Progenitor cell of endocrine pancreas (in vitro differentiated cells): ENCODE measurements at regions not wholly inside any gene's neighbourhood (a gene's known extent, or its start where the extent isn't known, plus 50 kb on each side); places are given as distances from the start of the nearest gene placed in this dataset.

ENCODE experiments used
- DNase-seq: peaks from one replicate; pipeline ENCODE4 v3.0.0; 2021; ENCODE audit warnings: low spot score; ENCODE audit not compliant: unreplicated experiment
- H3K27ac Mint-ChIP-seq: 2 replicates; pipeline ENCODE4 v1.8.0; 2021; ENCODE audit warnings: mild to moderate bottlenecking, moderate library complexity, mixed read lengths
- H3K27me3 Mint-ChIP-seq: 2 replicates; pipeline ENCODE4 v1.8.0; 2021; ENCODE audit warnings: mixed read lengths
- H3K36me3 Mint-ChIP-seq: 2 replicates; pipeline ENCODE4 v1.8.0; 2022; ENCODE audit warnings: mixed read lengths; ENCODE audit not compliant: insufficient read depth
- H3K4me1 Mint-ChIP-seq: 2 replicates; pipeline ENCODE4 v1.8.0; 2021; ENCODE audit warnings: low read depth, mixed read lengths
- H3K4me3 Mint-ChIP-seq: 2 replicates; pipeline ENCODE4 v1.8.0; 2021; ENCODE audit warnings: low read depth, mild to moderate bottlenecking, moderate library complexity, mixed read lengths
- H3K9me3 Mint-ChIP-seq: 2 replicates; pipeline ENCODE4 v1.8.0; 2021; ENCODE audit warnings: low read depth, mixed read lengths
- CTCF ChIP-seq: fragments of 200-600 bp; sonication (generic); IDR thresholded peaks from one replicate; pipeline ENCODE4 v1.5.0; 2021; ENCODE audit warnings: antibody characterized with exemption, mild to moderate bottlenecking; ENCODE audit not compliant: unreplicated experiment

- Mint-ChIP-seq H3K36me3 (no peaks in the 10 kb centered on the region), H3K9me3 (no peaks in the 10 kb centered on the region), H3K27me3 (no peaks in the 10 kb centered on the region), H3K27ac (no peak overlapping the region), H3K4me3 (no peak overlapping the region), H3K4me1 (no peaks in the 10 kb centered on the region)
- no peak for DNase-seq
- TF ChIP-seq CTCF, result no peak
Observed at GRCh38 chr10:59018977-59019376, 157.5 kb upstream of the PHYHIPL start.

DNA sequence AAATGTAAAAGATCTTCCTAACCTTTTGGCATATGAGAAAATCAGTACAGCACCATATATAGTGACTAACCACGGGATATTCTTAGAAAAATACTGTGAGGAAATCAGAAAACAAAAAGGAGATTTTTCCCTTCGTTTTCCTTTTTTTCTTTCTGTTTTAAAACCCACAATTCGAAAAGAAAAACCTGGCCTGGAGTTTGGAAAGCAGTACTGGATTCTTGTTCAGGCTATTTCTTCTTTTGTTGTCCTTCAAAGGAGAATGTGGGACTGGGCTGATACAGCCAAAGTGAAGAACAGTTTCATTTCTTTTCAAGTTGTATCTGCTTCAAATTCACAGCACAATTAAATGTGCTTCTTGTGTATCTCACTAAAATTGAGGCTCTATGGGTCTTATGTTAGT is 156.8 kb upstream of the PHYHIPL start:
- DNase-seq, result no peak
- no peak overlapping the region for H3K27ac Mint-ChIP-seq
- H3K27me3 Mint-ChIP-seq, result no peaks in the 10 kb centered on the region

GRCh38 chr10:59020502-59020901 is 155.9 kb upstream of the PHYHIPL start:
- Mint-ChIP-seq H3K9me3 (no peaks in the 10 kb centered on the region), H3K4me3 (no peak overlapping the region), H3K36me3 (no peaks in the 10 kb centered on the region), H3K27me3 (no peaks in the 10 kb centered on the region), H3K4me1 (no peaks in the 10 kb centered on the region), H3K27ac (no peak overlapping the region)
- TF ChIP-seq CTCF, result no peak
- DNase-seq, result no peak

More for the DNA sequence above, 156.8 kb upstream of the PHYHIPL start:
- Mint-ChIP-seq H3K4me1 (no peaks in the 10 kb centered on the region), H3K36me3 (no peaks in the 10 kb centered on the region), H3K9me3 (no peaks in the 10 kb centered on the region), H3K4me3 (no peak overlapping the region)
- TF ChIP-seq CTCF, result no peak

- no peak overlapping the region for H3K4me3 Mint-ChIP-seq
- no peaks in the 10 kb centered on the region for H3K36me3 Mint-ChIP-seq
- no peaks in the 10 kb centered on the region for H3K27me3 Mint-ChIP-seq
- H3K4me1 Mint-ChIP-seq, result peaks cover 1% of the 10 kb centered on the region
- DNase-seq, result no peak
- no peaks in the 10 kb centered on the region for H3K9me3 Mint-ChIP-seq
- no peak for TF ChIP-seq CTCF
- H3K27ac Mint-ChIP-seq, result no peak overlapping the region
Observed at GRCh38 chr10:59025981-59026765, 150.3 kb upstream of the PHYHIPL start.

DNA sequence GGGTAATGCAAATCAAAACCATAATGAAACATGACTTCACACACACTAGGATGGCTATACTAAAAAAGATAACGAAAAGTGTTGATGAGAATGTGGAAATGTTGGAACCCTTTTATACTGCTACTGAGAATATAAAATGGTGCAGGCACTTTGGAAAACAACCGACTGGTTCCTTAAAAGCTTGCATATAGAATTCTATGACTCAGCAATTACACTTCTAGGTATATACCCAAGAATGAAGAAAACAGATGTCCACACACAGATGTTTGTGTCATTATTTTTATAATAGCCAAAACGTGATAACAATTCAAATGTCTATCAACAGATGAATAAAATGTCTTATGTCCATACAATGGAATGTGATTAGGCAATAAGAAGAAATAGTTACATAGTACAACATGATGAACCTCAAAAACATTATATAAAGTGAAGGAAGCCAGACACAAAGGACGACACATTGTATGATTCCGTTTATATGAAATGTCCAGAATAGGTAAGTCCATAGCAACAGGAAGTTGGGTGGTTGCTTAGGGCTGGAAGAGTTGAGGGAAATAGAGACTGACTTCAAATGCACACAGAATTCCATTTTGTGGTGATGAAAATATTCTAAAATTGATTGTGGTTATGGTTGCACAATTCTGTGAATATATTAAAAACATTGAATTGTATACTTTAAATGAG is 148.3 kb upstream of the PHYHIPL start:
- Mint-ChIP-seq H3K36me3 (no peaks in the 10 kb centered on the region), H3K27me3 (no peaks in the 10 kb centered on the region), H3K9me3 (no peaks in the 10 kb centered on the region), H3K4me1 (peaks cover 1% of the 10 kb centered on the region), H3K27ac (no peak overlapping the region), H3K4me3 (no peak overlapping the region)
- no peak for DNase-seq
- TF ChIP-seq CTCF, result no peak
